Vagina (tissue), 2 donors: ENCODE measurements at regions not wholly inside any gene's neighbourhood (a gene's known extent, or its start where the extent isn't known, plus 50 kb on each side); places are given as distances from the start of the nearest gene placed in this dataset.

Experiments used
- POLR2A ChIP-seq, 2 donors: fragments of 450-650 bp; IDR thresholded peaks; one replicate each; pipeline ENCODE4 v1.6.1; 2017; ENCODE audit warnings: antibody characterized with exemption in 2 of 2, mild to moderate bottlenecking in 2 of 2, moderate library complexity in 2 of 2
- TF ChIP-seq, protein P1 (sequence below), 3 experiments: fragments of 450-650 bp in 2 of 3; fragments of 200-600 bp in 1 of 3; sonication (generic) in 1 of 3; IDR thresholded peaks; one replicate each; pipeline ENCODE4 v1.5.1; 2017 to 2019; ENCODE audit warnings: antibody characterized with exemption in 3 of 3, mild to moderate bottlenecking in 2 of 3, moderate library complexity in 2 of 3

DNA sequence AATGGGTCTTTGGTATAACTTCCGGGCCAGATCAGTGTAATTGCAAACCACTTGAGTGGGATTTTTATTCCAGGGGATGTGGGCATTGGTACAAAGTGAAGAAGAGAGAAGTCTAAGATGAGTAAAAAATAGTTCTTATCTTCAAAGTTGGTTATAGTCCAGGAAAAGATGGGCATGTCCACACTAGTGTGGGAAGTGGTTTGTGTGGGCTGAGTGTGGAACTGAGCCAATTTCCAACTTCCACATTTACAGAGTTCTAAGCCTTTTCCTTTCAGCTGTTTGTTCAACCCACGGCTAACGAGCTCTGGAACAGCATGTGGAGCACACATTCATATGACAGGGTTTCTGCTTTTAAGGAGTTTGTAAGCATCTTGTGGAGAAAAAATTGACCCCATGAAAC is 72.3 kb upstream of the IFNGR1 start:
- TF ChIP-seq, protein P1, sequence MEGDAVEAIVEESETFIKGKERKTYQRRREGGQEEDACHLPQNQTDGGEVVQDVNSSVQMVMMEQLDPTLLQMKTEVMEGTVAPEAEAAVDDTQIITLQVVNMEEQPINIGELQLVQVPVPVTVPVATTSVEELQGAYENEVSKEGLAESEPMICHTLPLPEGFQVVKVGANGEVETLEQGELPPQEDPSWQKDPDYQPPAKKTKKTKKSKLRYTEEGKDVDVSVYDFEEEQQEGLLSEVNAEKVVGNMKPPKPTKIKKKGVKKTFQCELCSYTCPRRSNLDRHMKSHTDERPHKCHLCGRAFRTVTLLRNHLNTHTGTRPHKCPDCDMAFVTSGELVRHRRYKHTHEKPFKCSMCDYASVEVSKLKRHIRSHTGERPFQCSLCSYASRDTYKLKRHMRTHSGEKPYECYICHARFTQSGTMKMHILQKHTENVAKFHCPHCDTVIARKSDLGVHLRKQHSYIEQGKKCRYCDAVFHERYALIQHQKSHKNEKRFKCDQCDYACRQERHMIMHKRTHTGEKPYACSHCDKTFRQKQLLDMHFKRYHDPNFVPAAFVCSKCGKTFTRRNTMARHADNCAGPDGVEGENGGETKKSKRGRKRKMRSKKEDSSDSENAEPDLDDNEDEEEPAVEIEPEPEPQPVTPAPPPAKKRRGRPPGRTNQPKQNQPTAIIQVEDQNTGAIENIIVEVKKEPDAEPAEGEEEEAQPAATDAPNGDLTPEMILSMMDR (IDR thresholded peaks at IDR 0.05): no peak
- TF ChIP-seq POLR2A (IDR thresholded peaks at IDR 0.05): no peak
